ACHN (cell line): ENCODE measurements at regions not wholly inside any gene's neighbourhood (a gene's known extent, or its start where the extent isn't known, plus 50 kb on each side); places are given as distances from the start of the nearest gene placed in this dataset.

ENCODE experiments used
- DNase-seq: peaks from one replicate; pipeline ENCODE4 v3.0.0-alpha.2; 2015
- in situ Hi-C: cut with HindIII; loops from 2 replicates; pipeline ENCODE4 v1.10.0; 2017; ENCODE audit warnings: low sequenced_read_pairs, low pct_ligation_motif_present, low pct_unique_long_range_greater_than_20kb

GRCh38 chr1:238196516-238196915, 305.8 kb upstream of the ZP4 start:
- in situ Hi-C loops = no loop called here
- DNase-seq = no peak

- DNase-seq = no peak
- in situ Hi-C loops = no loop called here
Observed at GRCh38 chr1:238191170-238191569, 300.4 kb upstream of the ZP4 start.

- in situ Hi-C loops = no loop called here
Observed at GRCh38 chr1:238187575-238187949, 296.8 kb upstream of the ZP4 start.

GRCh38 chr1:238186887-238187574, 296.3 kb upstream of the ZP4 start:
- in situ Hi-C loops = no loop called here
- no peak for DNase-seq

More at GRCh38 chr1:238187575-238187949, 296.8 kb upstream of the ZP4 start:
- no peak for DNase-seq

- in situ Hi-C loops = no loop called here
- DNase-seq = no peak
Observed at GRCh38 chr1:238177960-238178645, 287.4 kb upstream of the ZP4 start.

GRCh38 chr1:238177351-238177750, 286.6 kb upstream of the ZP4 start:
- in situ Hi-C loops = no loop called here
- DNase-seq = no peak

- in situ Hi-C loops = no loop called here
- no peak for DNase-seq
Observed at GRCh38 chr1:238176441-238176840, 285.7 kb upstream of the ZP4 start.

GRCh38 chr1:238171985-238172384, 281.3 kb upstream of the ZP4 start:
- no peak for DNase-seq
- in situ Hi-C loops = no loop called here

- no peak for DNase-seq
- in situ Hi-C loops = no loop called here
Observed at GRCh38 chr1:238161955-238162354, 271.2 kb upstream of the ZP4 start.

- DNase-seq = no peak
- in situ Hi-C loops = no loop called here
Observed at GRCh38 chr1:238153939-238154338, 263.2 kb upstream of the ZP4 start.

GRCh38 chr1:238153253-238153652, 262.5 kb upstream of the ZP4 start:
- in situ Hi-C loops = no loop called here
- no peak for DNase-seq

GRCh38 chr1:238152119-238152518, 261.4 kb upstream of the ZP4 start:
- no peak for DNase-seq
- in situ Hi-C loops = no loop called here

GRCh38 chr1:238143038-238143437, 252.3 kb upstream of the ZP4 start:
- in situ Hi-C loops = no loop called here
- DNase-seq = no peak

- in situ Hi-C loops = no loop called here
- DNase-seq = no peak
Observed at GRCh38 chr1:238141353-238141752, 250.6 kb upstream of the ZP4 start.

GRCh38 chr1:238139713-238140112, 249.0 kb upstream of the ZP4 start:
- no peak for DNase-seq
- in situ Hi-C loops = no loop called here

GRCh38 chr1:238138059-238138626, 247.4 kb upstream of the ZP4 start:
- in situ Hi-C loops = no loop called here
- DNase-seq = no peak

- in situ Hi-C loops = no loop called here
- DNase-seq = no peak
Observed at GRCh38 chr1:238135708-238136664, 245.3 kb upstream of the ZP4 start.

- no peak for DNase-seq
- in situ Hi-C loops = no loop called here
Observed at GRCh38 chr1:238129677-238130076, 239.0 kb upstream of the ZP4 start.

GRCh38 chr1:238123201-238123600, 232.5 kb upstream of the ZP4 start:
- DNase-seq = no peak
- in situ Hi-C loops = no loop called here
